ENCODE measurements at regions not wholly inside any gene's neighbourhood (a gene's known extent, or its start where the extent isn't known, plus 50 kb on each side); places are given as distances from the start of the nearest gene placed in this dataset.

- no peak for DNase-seq (ENCODE audit: insufficient read length, low spot score, missing footprints)
- H3K27ac ChIP-seq (ENCODE audit: low read depth, low read length), result no peak overlapping the region
Measured at GRCh38 chr3:104388619-104389018, 978.1 kb upstream of the ALCAM start.

GRCh38 chr3:104392327-104392726, 974.4 kb upstream of the ALCAM start:
- TF ChIP-seq CTCF (IDR thresholded peaks at IDR 0.05; ENCODE audit: extremely low read depth, low read depth, low read length), result no peak
- no peak for DNase-seq (ENCODE audit: insufficient read length, low spot score, missing footprints)

More at GRCh38 chr3:104388619-104389018, 978.1 kb upstream of the ALCAM start:
- Histone ChIP-seq H3K79me2 (ENCODE audit: insufficient read depth, low read length) (no peaks in the 10 kb centered on the region), H3K4me2 (ENCODE audit: insufficient read depth, low read length) (no peak overlapping the region), H3K4me1 (ENCODE audit: insufficient read depth, low read length) (no peaks in the 10 kb centered on the region), H4K20me1 (ENCODE audit: insufficient read depth, low read length) (no peaks in the 10 kb centered on the region), H3K27me3 (ENCODE audit: insufficient read depth, low read length) (no peaks in the 10 kb centered on the region), H3K4me3 (ENCODE audit: insufficient read depth, low read length) (no peak overlapping the region), H2AFZ (ENCODE audit: low read length) (no peak overlapping the region), H3K9me3 (ENCODE audit: low read depth, low read length) (no peaks in the 10 kb centered on the region), H3K36me3 (ENCODE audit: insufficient read depth, low read length) (no peaks in the 10 kb centered on the region)
- no peak for TF ChIP-seq CTCF (IDR thresholded peaks at IDR 0.05; ENCODE audit: extremely low read depth, low read depth, low read length)

GRCh38 chr3:104396974-104397669, 969.6 kb upstream of the ALCAM start:
- H3K79me2 ChIP-seq (ENCODE audit: insufficient read depth, low read length), result no peaks in the 10 kb centered on the region
- DNase-seq (ENCODE audit: insufficient read length, low spot score, missing footprints), result no peak

More at GRCh38 chr3:104392327-104392726, 974.4 kb upstream of the ALCAM start:
- Histone ChIP-seq H3K4me1 (ENCODE audit: insufficient read depth, low read length) (peaks cover 6% of the 10 kb centered on the region), H2AFZ (ENCODE audit: low read length) (no peak overlapping the region), H3K27ac (ENCODE audit: low read depth, low read length) (no peak overlapping the region), H3K79me2 (ENCODE audit: insufficient read depth, low read length) (no peaks in the 10 kb centered on the region), H4K20me1 (ENCODE audit: insufficient read depth, low read length) (no peaks in the 10 kb centered on the region), H3K27me3 (ENCODE audit: insufficient read depth, low read length) (no peaks in the 10 kb centered on the region), H3K36me3 (ENCODE audit: insufficient read depth, low read length) (no peaks in the 10 kb centered on the region), H3K9me3 (ENCODE audit: low read depth, low read length) (no peaks in the 10 kb centered on the region), H3K4me2 (ENCODE audit: insufficient read depth, low read length) (no peak overlapping the region), H3K4me3 (ENCODE audit: insufficient read depth, low read length) (no peak overlapping the region)

More at GRCh38 chr3:104396974-104397669, 969.6 kb upstream of the ALCAM start:
- Histone ChIP-seq H3K27me3 (ENCODE audit: insufficient read depth, low read length) (no peaks in the 10 kb centered on the region), H2AFZ (ENCODE audit: low read length) (no peak overlapping the region), H3K4me1 (ENCODE audit: insufficient read depth, low read length) (peaks cover 6% of the 10 kb centered on the region), H4K20me1 (ENCODE audit: insufficient read depth, low read length) (no peaks in the 10 kb centered on the region), H3K36me3 (ENCODE audit: insufficient read depth, low read length) (no peaks in the 10 kb centered on the region), H3K9me3 (ENCODE audit: low read depth, low read length) (no peaks in the 10 kb centered on the region), H3K4me2 (ENCODE audit: insufficient read depth, low read length) (no peak overlapping the region), H3K27ac (ENCODE audit: low read depth, low read length) (no peak overlapping the region), H3K4me3 (ENCODE audit: insufficient read depth, low read length) (no peak overlapping the region)
- TF ChIP-seq CTCF (IDR thresholded peaks at IDR 0.05; ENCODE audit: extremely low read depth, low read depth, low read length), result no peak

Data from osteoblast (primary cell).